GM23248 (cell line): ENCODE measurements at regions not wholly inside any gene's neighbourhood (a gene's known extent, or its start where the extent isn't known, plus 50 kb on each side); places are given as distances from the start of the nearest gene placed in this dataset.

Source experiments
- EZH2 ChIP-seq: fragments of 200-600 bp; sonication (generic); IDR thresholded peaks from 2 replicates; pipeline ENCODE4 v1.6.1; 2018; ENCODE audit warnings: antibody characterized with exemption, mild to moderate bottlenecking; ENCODE audit not compliant: insufficient read depth, poor library complexity, severe bottlenecking
- EZH2phosphoT487 ChIP-seq: fragments of 200-600 bp; sonication (generic); IDR thresholded peaks from 2 replicates; pipeline ENCODE4 v1.6.1; 2018; ENCODE audit warnings: antibody characterized with exemption, moderate library complexity, mild to moderate bottlenecking, low read depth; ENCODE audit not compliant: insufficient read depth

- TF ChIP-seq EZH2 (no peak), EZH2phosphoT487 (no peak)
These were observed 313.0 kb upstream of the GLI3 start for GRCh38 chr7:42549866-42550485.
